ENCODE measurements at regions not wholly inside any gene's neighbourhood (a gene's known extent, or its start where the extent isn't known, plus 50 kb on each side); places are given as distances from the start of the nearest gene placed in this dataset.

DNA sequence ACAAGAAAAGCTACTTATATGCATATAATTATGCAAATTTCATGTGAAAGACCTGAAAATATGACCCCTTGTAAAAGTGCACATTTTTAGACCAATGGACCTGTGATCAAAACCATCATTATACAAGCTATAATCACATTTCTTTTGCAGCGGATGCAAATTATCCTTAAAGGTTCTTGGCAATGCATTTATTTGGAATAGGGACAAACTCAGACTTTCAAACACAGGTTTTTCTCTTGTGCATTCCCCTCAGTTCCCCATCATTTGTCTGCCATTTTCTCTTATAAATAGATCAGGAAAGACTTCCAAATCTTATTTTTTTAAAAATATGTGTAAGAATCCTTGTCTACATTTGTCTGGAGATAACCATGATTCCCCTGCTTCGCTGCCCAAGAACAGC lies 954.2 kb upstream of the NRXN1 start:
- no peaks in the 10 kb centered on the region for H3K4me1 ChIP-seq (ENCODE audit: low read length)
- no peak overlapping the region for H3K4me3 ChIP-seq (ENCODE audit: low read length)
- H2AFZ ChIP-seq (ENCODE audit: low read length): no peak overlapping the region
- no peak overlapping the region for H3K9ac ChIP-seq (ENCODE audit: low read length)
- no peaks in the 10 kb centered on the region for H3F3A ChIP-seq (ENCODE audit: insufficient read depth, low read length)
- no peaks in the 10 kb centered on the region for H4K20me1 ChIP-seq (ENCODE audit: insufficient read depth, low read length)
- no peaks in the 10 kb centered on the region for H3K9me3 ChIP-seq (replicated peaks; ENCODE audit: insufficient read depth, low read length)
- no peaks in the 10 kb centered on the region for H3K36me3 ChIP-seq (replicated peaks; ENCODE audit: insufficient read depth, low read length)
- no peaks in the 10 kb centered on the region for H3K9me2 ChIP-seq (replicated peaks; ENCODE audit: insufficient read depth, low read length)
- no peak overlapping the region for H3K4me2 ChIP-seq (ENCODE audit: low read depth, low read length)
- no peaks in the 10 kb centered on the region for H3K79me2 ChIP-seq (ENCODE audit: low read length)
- H3K27me3 ChIP-seq (replicated peaks; ENCODE audit: insufficient read depth, low read length): no peaks in the 10 kb centered on the region
- no peak for TF ChIP-seq EZH2 (optimal IDR thresholded peaks at IDR 0.05; ENCODE audit: low read depth, low read length)
- TF ChIP-seq, protein P1, sequence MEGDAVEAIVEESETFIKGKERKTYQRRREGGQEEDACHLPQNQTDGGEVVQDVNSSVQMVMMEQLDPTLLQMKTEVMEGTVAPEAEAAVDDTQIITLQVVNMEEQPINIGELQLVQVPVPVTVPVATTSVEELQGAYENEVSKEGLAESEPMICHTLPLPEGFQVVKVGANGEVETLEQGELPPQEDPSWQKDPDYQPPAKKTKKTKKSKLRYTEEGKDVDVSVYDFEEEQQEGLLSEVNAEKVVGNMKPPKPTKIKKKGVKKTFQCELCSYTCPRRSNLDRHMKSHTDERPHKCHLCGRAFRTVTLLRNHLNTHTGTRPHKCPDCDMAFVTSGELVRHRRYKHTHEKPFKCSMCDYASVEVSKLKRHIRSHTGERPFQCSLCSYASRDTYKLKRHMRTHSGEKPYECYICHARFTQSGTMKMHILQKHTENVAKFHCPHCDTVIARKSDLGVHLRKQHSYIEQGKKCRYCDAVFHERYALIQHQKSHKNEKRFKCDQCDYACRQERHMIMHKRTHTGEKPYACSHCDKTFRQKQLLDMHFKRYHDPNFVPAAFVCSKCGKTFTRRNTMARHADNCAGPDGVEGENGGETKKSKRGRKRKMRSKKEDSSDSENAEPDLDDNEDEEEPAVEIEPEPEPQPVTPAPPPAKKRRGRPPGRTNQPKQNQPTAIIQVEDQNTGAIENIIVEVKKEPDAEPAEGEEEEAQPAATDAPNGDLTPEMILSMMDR (IDR thresholded peaks at IDR 0.05; ENCODE audit: low read length): no peak
- no peak for TF ChIP-seq EZH2phosphoT487 (IDR thresholded peaks at IDR 0.05; ENCODE audit: low read length)
- DNase-seq: no peak
- H3K27ac ChIP-seq (ENCODE audit: low read length): no peak overlapping the region

DNA sequence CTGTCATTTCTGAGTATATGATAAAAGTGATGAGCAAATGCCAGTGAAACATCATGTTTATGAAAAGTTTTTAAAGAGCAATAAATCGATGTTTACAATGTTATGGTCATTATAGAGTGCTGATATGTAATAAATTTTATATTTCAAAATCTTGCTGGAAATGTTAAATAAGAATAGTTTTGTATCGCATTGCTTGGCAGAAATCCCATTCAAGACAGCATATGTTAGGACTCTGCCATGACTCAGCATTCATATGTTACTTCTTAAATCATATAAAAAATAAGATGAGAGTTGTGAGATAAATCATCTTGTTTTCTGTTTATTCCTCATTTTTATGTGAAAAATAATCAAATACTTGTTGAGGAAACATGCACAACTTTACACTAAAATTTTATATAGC lies 949.9 kb upstream of the NRXN1 start:
- no peak for DNase-seq

DNA sequence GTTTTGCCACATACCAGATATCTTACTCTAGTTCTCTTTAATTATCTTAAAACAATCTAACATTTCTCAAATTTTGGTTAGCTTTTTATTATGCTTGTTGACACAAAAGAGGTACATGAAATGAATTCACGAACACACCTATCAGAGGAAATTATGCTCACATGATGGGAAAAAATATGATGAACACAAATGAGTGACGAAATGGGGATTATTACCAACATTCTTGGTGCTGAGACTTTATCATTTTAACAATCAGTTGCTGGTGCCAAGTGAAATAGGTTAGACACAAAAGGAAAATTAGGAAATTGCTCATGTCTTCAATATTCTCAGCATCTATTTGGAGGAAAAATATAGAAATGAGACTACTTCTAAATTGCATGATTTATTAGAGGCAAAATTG lies 944.7 kb upstream of the NRXN1 start:
- Histone ChIP-seq H3K4me3 (ENCODE audit: low read length) (no peak overlapping the region), H2AFZ (ENCODE audit: low read length) (no peak overlapping the region), H3K27ac (ENCODE audit: low read length) (no peak overlapping the region), H3K9ac (ENCODE audit: low read length) (no peak overlapping the region), H3K27me3 (replicated peaks; ENCODE audit: insufficient read depth, low read length) (no peaks in the 10 kb centered on the region), H3K9me2 (replicated peaks; ENCODE audit: insufficient read depth, low read length) (no peaks in the 10 kb centered on the region), H3K79me2 (ENCODE audit: low read length) (no peaks in the 10 kb centered on the region), H4K20me1 (ENCODE audit: insufficient read depth, low read length) (no peaks in the 10 kb centered on the region), H3F3A (ENCODE audit: insufficient read depth, low read length) (no peaks in the 10 kb centered on the region), H3K36me3 (replicated peaks; ENCODE audit: insufficient read depth, low read length) (no peaks in the 10 kb centered on the region), H3K4me1 (ENCODE audit: low read length) (no peaks in the 10 kb centered on the region), H3K9me3 (replicated peaks; ENCODE audit: insufficient read depth, low read length) (no peaks in the 10 kb centered on the region), H3K4me2 (ENCODE audit: low read depth, low read length) (no peak overlapping the region)
- TF ChIP-seq, protein P1 (IDR thresholded peaks at IDR 0.05; ENCODE audit: low read length): no peak
- TF ChIP-seq EZH2 (optimal IDR thresholded peaks at IDR 0.05; ENCODE audit: low read depth, low read length): no peak
- no peak for TF ChIP-seq EZH2phosphoT487 (IDR thresholded peaks at IDR 0.05; ENCODE audit: low read length)
- no peak for DNase-seq

More for the DNA sequence above, 949.9 kb upstream of the NRXN1 start:
- no peaks in the 10 kb centered on the region for H3K79me2 ChIP-seq (ENCODE audit: low read length)
- no peak overlapping the region for H2AFZ ChIP-seq (ENCODE audit: low read length)
- H3K9me2 ChIP-seq (replicated peaks; ENCODE audit: insufficient read depth, low read length): no peaks in the 10 kb centered on the region
- H3K36me3 ChIP-seq (replicated peaks; ENCODE audit: insufficient read depth, low read length): no peaks in the 10 kb centered on the region
- H3K4me1 ChIP-seq (ENCODE audit: low read length): no peaks in the 10 kb centered on the region
- no peaks in the 10 kb centered on the region for H3K9me3 ChIP-seq (replicated peaks; ENCODE audit: insufficient read depth, low read length)
- no peaks in the 10 kb centered on the region for H3F3A ChIP-seq (ENCODE audit: insufficient read depth, low read length)
- no peaks in the 10 kb centered on the region for H4K20me1 ChIP-seq (ENCODE audit: insufficient read depth, low read length)
- TF ChIP-seq, protein P1 (IDR thresholded peaks at IDR 0.05; ENCODE audit: low read length): no peak
- TF ChIP-seq EZH2 (optimal IDR thresholded peaks at IDR 0.05; ENCODE audit: low read depth, low read length): no peak
- no peak for TF ChIP-seq EZH2phosphoT487 (IDR thresholded peaks at IDR 0.05; ENCODE audit: low read length)
- no peak overlapping the region for H3K27ac ChIP-seq (ENCODE audit: low read length)
- no peak overlapping the region for H3K4me3 ChIP-seq (ENCODE audit: low read length)
- no peaks in the 10 kb centered on the region for H3K27me3 ChIP-seq (replicated peaks; ENCODE audit: insufficient read depth, low read length)
- H3K9ac ChIP-seq (ENCODE audit: low read length): no peak overlapping the region
- no peak overlapping the region for H3K4me2 ChIP-seq (ENCODE audit: low read depth, low read length)
